A549 (cell line): ENCODE measurements at regions not wholly inside any gene's neighbourhood (a gene's known extent, or its start where the extent isn't known, plus 50 kb on each side); places are given as distances from the start of the nearest gene placed in this dataset.

Source experiments
- ATAC-seq, 2 experiments: fragments of 200-7000 bp in 1 of 2; fragments of >200 bp in 1 of 2; cut with Nextera tagmentation in 1 of 2; cut with Tn5 transposase in 1 of 2; 3 replicates each; pipeline versions ENCODE4 v1.8.0 to v1.9.1; 2018 to 2020; ENCODE audit warnings: mild to moderate bottlenecking in 1 of 2, moderate library complexity in 1 of 2
- CTCF ChIA-PET: fragments of 300-600 bp; sonication (Branson Sonifier 250); formaldehyde crosslinking; extraction: SDS; loops from one replicate; lab custom pipeline; 2021; ENCODE audit warnings: antibody characterized with exemption, inconsistent platforms; lab: Yijun Ruan, JAX
- POLR2A ChIA-PET: fragments of 350-600 bp; formaldehyde crosslinking; extraction: SDS; loops from one replicate; lab custom pipeline; 2021; ENCODE audit warnings: antibody characterized with exemption, inconsistent platforms; lab: Yijun Ruan, JAX
- DNase-seq, 2 experiments: peaks; one replicate each; pipeline versions ENCODE4 v3.0.0 to v3.0.0-alpha.2; 2011 to 2016; ENCODE audit warnings: low read depth in 1 of 2, low spot score in 1 of 2
- FAIRE-seq: peaks from 2 replicates; lab custom pipeline; 2011; peaks lifted over from hg19 to GRCh38; lab: Jason Lieb, UNC
- H3K27ac ChIP-seq, 2 experiments: fragments of >200 bp; sonication (Bioruptor Twin); formaldehyde crosslinking; 3 replicates each; pipeline ENCODE4 v1.5.1; 2016 to 2017
- H3K4me1 ChIP-seq: fragments of >200 bp; sonication (Bioruptor Twin); formaldehyde crosslinking; 3 replicates; pipeline ENCODE4 v1.6.1; 2016
- H3K4me2 ChIP-seq: fragments of >200 bp; sonication (Bioruptor Twin); formaldehyde crosslinking; 3 replicates; pipeline ENCODE4 v1.6.1; 2016
- H3K4me3 ChIP-seq: fragments of >200 bp; sonication (Bioruptor Twin); formaldehyde crosslinking; 3 replicates; pipeline ENCODE4 v1.5.1; 2016
- H3K9me3 ChIP-seq: fragments of >200 bp; sonication (Bioruptor Twin); formaldehyde crosslinking; 3 replicates; pipeline ENCODE4 v1.6.1; 2016
- CBX2 ChIP-seq: fragments of 200-600 bp; sonication (generic); IDR thresholded peaks from 2 replicates; pipeline ENCODE4 v1.6.1; 2016; ENCODE audit warnings: low read depth, mild to moderate bottlenecking, borderline replicate concordance
- CBX8 ChIP-seq: fragments of 200-600 bp; sonication (generic); IDR thresholded peaks from 2 replicates; pipeline ENCODE4 v1.6.1; 2016
- CHD4 ChIP-seq: fragments of 200-600 bp; sonication (generic); IDR thresholded peaks from 2 replicates; pipeline ENCODE4 v1.6.1; 2016; ENCODE audit warnings: antibody characterized with exemption, mild to moderate bottlenecking, borderline replicate concordance
- EHMT2 ChIP-seq: fragments of 200-600 bp; sonication (generic); IDR thresholded peaks from 2 replicates; pipeline ENCODE4 v1.6.1; 2016; ENCODE audit warnings: antibody characterized with exemption, low read depth, mild to moderate bottlenecking, moderate library complexity
- EP300 ChIP-seq, 2 experiments: fragments of >200 bp; sonication (Bioruptor Twin); formaldehyde crosslinking; IDR thresholded peaks; 2 replicates in 1 of 2; 3 replicates in 1 of 2; pipeline ENCODE4 v1.6.1; 2016 to 2017
- FOSL2 ChIP-seq, 2 experiments: fragments of 450-650 bp in 1 of 2; fragments of >200 bp in 1 of 2; sonication (Bioruptor Twin) in 1 of 2; formaldehyde crosslinking; IDR thresholded peaks; 2 replicates each; pipeline versions ENCODE4 v1.5.0 to v1.6.1; 2016 to 2020; ENCODE audit warnings: mild to moderate bottlenecking in 1 of 2, moderate library complexity in 1 of 2
- GATA3 ChIP-seq: IDR thresholded peaks from 2 replicates; pipeline ENCODE4 v1.6.1; 2012; ENCODE audit warnings: borderline replicate concordance
- HDAC2 ChIP-seq: fragments of 200-600 bp; sonication (generic); IDR thresholded peaks from 2 replicates; pipeline ENCODE4 v1.6.1; 2016
- HEYL ChIP-seq: fragments of 250-450 bp; sonication (Bioruptor Pico); IDR thresholded peaks from 2 replicates; pipeline ENCODE4 v1.8.0; 2021; ENCODE audit warnings: mild to moderate bottlenecking, moderate library complexity
- HOXA7 ChIP-seq: fragments of 250-450 bp; sonication (Bioruptor Pico); IDR thresholded peaks from 2 replicates; pipeline ENCODE4 v1.5.0; 2020; ENCODE audit warnings: mild to moderate bottlenecking, moderate library complexity
- HOXB5 ChIP-seq: fragments of 250-450 bp; sonication (Bioruptor Pico); IDR thresholded peaks from 2 replicates; pipeline ENCODE4 v1.5.0; 2020; ENCODE audit warnings: mild to moderate bottlenecking, moderate library complexity
- JUNB ChIP-seq: fragments of >200 bp; sonication (Bioruptor Twin); formaldehyde crosslinking; IDR thresholded peaks from 2 replicates; pipeline ENCODE4 v1.6.1; 2016
- KDM5A ChIP-seq: fragments of 200-600 bp; sonication (generic); IDR thresholded peaks from 2 replicates; pipeline ENCODE4 v1.6.1; 2016; ENCODE audit warnings: antibody characterized with exemption, mild to moderate bottlenecking
- NFE2L2 ChIP-seq: fragments of 150-350 bp; conservative IDR thresholded peaks from 2 replicates; pipeline ENCODE4 v1.6.1; 2014; ENCODE audit warnings: low read length
- NR3C1 ChIP-seq: fragments of >200 bp; sonication (Bioruptor Twin); formaldehyde crosslinking; IDR thresholded peaks from 3 replicates; pipeline ENCODE4 v1.6.1; 2017
- POLR2AphosphoS2 ChIP-seq: conservative IDR thresholded peaks from 2 replicates; pipeline ENCODE4 v1.6.1; 2012; ENCODE audit warnings: low read length, improper control_type of control experiment, inconsistent platforms
- RARB ChIP-seq: fragments of 250-450 bp; sonication (Bioruptor Pico); IDR thresholded peaks from 2 replicates; pipeline ENCODE4 v1.8.0; 2021; ENCODE audit warnings: mild to moderate bottlenecking, moderate library complexity
- RCOR1 ChIP-seq: fragments of 150-350 bp; IDR thresholded peaks from 2 replicates; pipeline ENCODE4 v1.6.1; 2014; ENCODE audit warnings: antibody characterized with exemption, low read length, low read depth
- RNF2 ChIP-seq: fragments of 200-600 bp; sonication (generic); IDR thresholded peaks from 2 replicates; pipeline ENCODE4 v1.6.1; 2016; ENCODE audit warnings: low read depth, mild to moderate bottlenecking, antibody characterized with exemption, moderate library complexity, borderline replicate concordance
- SMC3 ChIP-seq: fragments of >200 bp; sonication (Bioruptor Twin); formaldehyde crosslinking; IDR thresholded peaks from 3 replicates; pipeline ENCODE4 v1.6.1; 2018; ENCODE audit warnings: inconsistent platforms
- SREBF2 ChIP-seq: fragments of 450-650 bp; IDR thresholded peaks from 2 replicates; pipeline ENCODE4 v1.6.1; 2014; ENCODE audit warnings: mild to moderate bottlenecking, moderate library complexity
- TFCP2L1 ChIP-seq: fragments of 250-450 bp; sonication (Bioruptor Pico); IDR thresholded peaks from 2 replicates; pipeline ENCODE4 v1.5.0; 2021; ENCODE audit warnings: mild to moderate bottlenecking
- ZSCAN20 ChIP-seq: fragments of 250-450 bp; sonication (Bioruptor Pico); IDR thresholded peaks from 2 replicates; pipeline ENCODE4 v1.8.0; 2022; ENCODE audit warnings: mild to moderate bottlenecking, moderate library complexity
- WGBS: methylation state at CpG from one replicate; pipeline ENCODE4 v1.1.6; 2017; ENCODE audit errors: missing lambda C conversion rate; 5-methylcytosine and 5-hydroxymethylcytosine counted together
- TF ChIP-seq, protein P1 (sequence below): fragments of >200 bp; sonication (Bioruptor Twin); formaldehyde crosslinking; IDR thresholded peaks from 2 replicates; pipeline ENCODE4 v1.6.1; 2016
- TF ChIP-seq, protein P2 (sequence below): IDR thresholded peaks from 2 replicates; pipeline ENCODE4 v1.6.1; 2012; ENCODE audit warnings: low read depth, borderline replicate concordance
- TF ChIP-seq, protein P3 (sequence below): fragments of 200-600 bp; sonication (generic); IDR thresholded peaks from 2 replicates; pipeline ENCODE4 v1.6.1; 2016; ENCODE audit warnings: antibody characterized with exemption, mild to moderate bottlenecking, moderate library complexity
- TF ChIP-seq, protein P4 (sequence below): fragments of 250-450 bp; sonication (Bioruptor Pico); IDR thresholded peaks from 2 replicates; pipeline ENCODE4 v1.5.0; 2020; ENCODE audit warnings: low read depth, mild to moderate bottlenecking, moderate library complexity

DNA sequence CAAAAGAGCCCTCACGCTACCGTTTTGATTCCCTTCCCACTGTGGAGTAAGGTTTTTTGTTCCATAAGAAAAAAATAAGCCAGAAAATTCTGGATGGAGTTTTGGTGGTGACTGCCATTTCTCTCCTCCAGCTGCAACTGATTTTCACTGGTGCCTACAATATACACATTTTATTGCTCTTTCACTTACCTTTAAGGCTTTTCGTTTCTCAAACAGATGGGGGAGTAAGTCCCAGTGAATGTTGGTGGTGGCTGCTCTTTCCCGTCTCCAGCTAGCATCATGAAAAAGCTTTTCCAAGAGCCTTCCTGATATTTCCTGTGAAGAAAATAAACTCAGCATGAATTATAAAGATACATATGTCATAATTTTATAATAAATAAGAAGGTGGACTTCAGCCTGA is 932.5 kb upstream of the PIK3C3 start:
- no peaks in the 10 kb centered on the region for H3K4me1 ChIP-seq
- WGBS, result 11% methylated on average over 4 of the region's 4 CpGs
- CTCF ChIA-PET, result no interaction called here
- POLR2A ChIA-PET, result no interaction called here
- TF ChIP-seq HOXB5 (CRISPR knock-in tag) (no peak), SMC3 (no peak), NR3C1 (no peak), RCOR1 (no peak), TFCP2L1 (CRISPR knock-in tag) (no peak)
- TF ChIP-seq, all 56 proteins: peak for 0
- ATAC-seq (no peak), FAIRE-seq (no peak), DNase-seq (no peak)
- H3K27ac ChIP-seq, result no peak overlapping the region
- no peaks in the 10 kb centered on the region for H3K9me3 ChIP-seq
- H3K4me3 ChIP-seq, result no peak overlapping the region
- H3K4me2 ChIP-seq, result no peak overlapping the region

DNA sequence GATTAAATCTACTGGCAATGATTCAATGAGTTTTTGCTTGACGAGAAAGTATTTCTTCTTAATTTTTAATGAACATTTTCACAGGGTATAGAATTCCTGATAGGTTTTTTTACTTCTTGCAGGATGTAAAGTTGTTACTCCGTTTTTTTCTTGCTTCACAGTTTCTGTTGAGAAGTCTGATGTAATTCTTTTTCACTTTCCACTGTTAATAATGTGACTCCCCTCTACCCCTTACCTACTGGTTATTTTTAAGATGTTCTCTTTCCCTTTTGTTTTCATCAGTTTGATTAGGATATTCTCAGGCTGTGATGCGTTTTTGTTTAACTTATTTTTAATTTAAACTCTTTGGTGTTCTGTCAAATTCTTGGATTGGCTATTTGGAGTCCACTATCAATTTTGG is 933.9 kb upstream of the PIK3C3 start:
- POLR2A ChIA-PET, result no interaction called here
- TF ChIP-seq HOXB5 (CRISPR knock-in tag), result no peak
- TF ChIP-seq RNF2, result no peak
- TF ChIP-seq SREBF2, result no peak
- TF ChIP-seq, protein P1, sequence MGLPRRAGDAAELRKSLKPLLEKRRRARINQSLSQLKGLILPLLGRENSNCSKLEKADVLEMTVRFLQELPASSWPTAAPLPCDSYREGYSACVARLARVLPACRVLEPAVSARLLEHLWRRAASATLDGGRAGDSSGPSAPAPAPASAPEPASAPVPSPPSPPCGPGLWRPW, result no peak
- no peak for TF ChIP-seq CBX8
- TF ChIP-seq, protein P2, sequence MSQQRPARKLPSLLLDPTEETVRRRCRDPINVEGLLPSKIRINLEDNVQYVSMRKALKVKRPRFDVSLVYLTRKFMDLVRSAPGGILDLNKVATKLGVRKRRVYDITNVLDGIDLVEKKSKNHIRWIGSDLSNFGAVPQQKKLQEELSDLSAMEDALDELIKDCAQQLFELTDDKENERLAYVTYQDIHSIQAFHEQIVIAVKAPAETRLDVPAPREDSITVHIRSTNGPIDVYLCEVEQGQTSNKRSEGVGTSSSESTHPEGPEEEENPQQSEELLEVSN, result no peak
- TF ChIP-seq RARB (CRISPR knock-in tag), result no peak
- TF ChIP-seq, protein P3, sequence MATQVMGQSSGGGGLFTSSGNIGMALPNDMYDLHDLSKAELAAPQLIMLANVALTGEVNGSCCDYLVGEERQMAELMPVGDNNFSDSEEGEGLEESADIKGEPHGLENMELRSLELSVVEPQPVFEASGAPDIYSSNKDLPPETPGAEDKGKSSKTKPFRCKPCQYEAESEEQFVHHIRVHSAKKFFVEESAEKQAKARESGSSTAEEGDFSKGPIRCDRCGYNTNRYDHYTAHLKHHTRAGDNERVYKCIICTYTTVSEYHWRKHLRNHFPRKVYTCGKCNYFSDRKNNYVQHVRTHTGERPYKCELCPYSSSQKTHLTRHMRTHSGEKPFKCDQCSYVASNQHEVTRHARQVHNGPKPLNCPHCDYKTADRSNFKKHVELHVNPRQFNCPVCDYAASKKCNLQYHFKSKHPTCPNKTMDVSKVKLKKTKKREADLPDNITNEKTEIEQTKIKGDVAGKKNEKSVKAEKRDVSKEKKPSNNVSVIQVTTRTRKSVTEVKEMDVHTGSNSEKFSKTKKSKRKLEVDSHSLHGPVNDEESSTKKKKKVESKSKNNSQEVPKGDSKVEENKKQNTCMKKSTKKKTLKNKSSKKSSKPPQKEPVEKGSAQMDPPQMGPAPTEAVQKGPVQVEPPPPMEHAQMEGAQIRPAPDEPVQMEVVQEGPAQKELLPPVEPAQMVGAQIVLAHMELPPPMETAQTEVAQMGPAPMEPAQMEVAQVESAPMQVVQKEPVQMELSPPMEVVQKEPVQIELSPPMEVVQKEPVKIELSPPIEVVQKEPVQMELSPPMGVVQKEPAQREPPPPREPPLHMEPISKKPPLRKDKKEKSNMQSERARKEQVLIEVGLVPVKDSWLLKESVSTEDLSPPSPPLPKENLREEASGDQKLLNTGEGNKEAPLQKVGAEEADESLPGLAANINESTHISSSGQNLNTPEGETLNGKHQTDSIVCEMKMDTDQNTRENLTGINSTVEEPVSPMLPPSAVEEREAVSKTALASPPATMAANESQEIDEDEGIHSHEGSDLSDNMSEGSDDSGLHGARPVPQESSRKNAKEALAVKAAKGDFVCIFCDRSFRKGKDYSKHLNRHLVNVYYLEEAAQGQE, result no peak
- ATAC-seq, result no peak
- CTCF ChIA-PET, result no interaction called here
- no peaks in the 10 kb centered on the region for H3K4me1 ChIP-seq
- no peaks in the 10 kb centered on the region for H3K9me3 ChIP-seq
- 10% methylated on average over 3 of the region's 3 CpGs for WGBS
- no peak for FAIRE-seq
- no peak overlapping the region for H3K4me2 ChIP-seq
- H3K27ac ChIP-seq, result no peak overlapping the region
- no peak for DNase-seq
- H3K4me3 ChIP-seq, result no peak overlapping the region

DNA sequence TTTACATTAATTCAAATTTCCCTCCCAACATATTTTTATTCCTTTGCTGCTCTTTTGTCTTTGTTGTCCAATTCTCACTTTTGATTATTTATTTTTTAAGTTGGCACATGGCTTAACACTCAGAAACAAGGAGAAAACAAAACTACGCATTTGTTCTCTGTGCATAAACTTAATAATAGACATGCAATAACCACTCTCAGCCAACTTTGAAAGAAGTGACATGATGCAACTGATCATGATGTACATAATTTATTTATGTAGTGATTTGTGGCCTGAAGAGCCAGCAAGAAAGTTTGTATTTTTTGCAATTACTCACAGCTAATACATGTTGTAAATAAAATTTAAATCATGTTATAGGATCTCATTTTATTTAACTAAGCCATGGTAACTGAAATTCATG is 942.8 kb upstream of the PIK3C3 start:
- POLR2A ChIA-PET, result no interaction called here
- ATAC-seq (no peak), FAIRE-seq (no peak), DNase-seq (no peak)
- Histone ChIP-seq H3K27ac (no peak overlapping the region), H3K4me3 (no peak overlapping the region), H3K4me2 (no peak overlapping the region), H3K4me1 (no peaks in the 10 kb centered on the region), H3K9me3 (no peaks in the 10 kb centered on the region)
- WGBS, result 86% methylated on average over 1 of the region's 1 CpG
- CTCF ChIA-PET, result no interaction called here
- no peak for TF ChIP-seq CHD4
- no peak for TF ChIP-seq HDAC2
- no peak for TF ChIP-seq HEYL (CRISPR knock-in tag)
- TF ChIP-seq FOSL2 (IDR thresholded peaks at IDR 0.05), result no peak
- no peak for TF ChIP-seq FOSL2 (CRISPR knock-in tag; IDR thresholded peaks at IDR 0.05)
- no peak for TF ChIP-seq GATA3
- no peak for TF ChIP-seq RARB (CRISPR knock-in tag)
- no peak for TF ChIP-seq EP300 (IDR thresholded peaks at IDR 0.05)
- TF ChIP-seq EHMT2, result no peak
- no peak for TF ChIP-seq NFE2L2
- no peak for TF ChIP-seq CBX2
- no peak for TF ChIP-seq KDM5A
- TF ChIP-seq HOXA7 (CRISPR knock-in tag), result no peak
- TF ChIP-seq RNF2, result no peak
- no peak for TF ChIP-seq JUNB
- TF ChIP-seq, protein P1, result no peak
- no peak for TF ChIP-seq ZSCAN20
- no peak for TF ChIP-seq POLR2AphosphoS2
- TF ChIP-seq, protein P3, result no peak
- TF ChIP-seq, protein P4, sequence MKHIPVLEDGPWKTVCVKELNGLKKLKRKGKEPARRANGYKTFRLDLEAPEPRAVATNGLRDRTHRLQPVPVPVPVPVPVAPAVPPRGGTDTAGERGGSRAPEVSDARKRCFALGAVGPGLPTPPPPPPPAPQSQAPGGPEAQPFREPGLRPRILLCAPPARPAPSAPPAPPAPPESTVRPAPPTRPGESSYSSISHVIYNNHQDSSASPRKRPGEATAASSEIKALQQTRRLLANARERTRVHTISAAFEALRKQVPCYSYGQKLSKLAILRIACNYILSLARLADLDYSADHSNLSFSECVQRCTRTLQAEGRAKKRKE (CRISPR knock-in tag), result no peak
